Ovary (tissue), 3 donors: ENCODE measurements at regions not wholly inside any gene's neighbourhood (a gene's known extent, or its start where the extent isn't known, plus 50 kb on each side); places are given as distances from the start of the nearest gene placed in this dataset.

Experiments
- CTCF ChIP-seq, 3 donors: fragments of 450-650 bp in 2 of 3; fragments of 200-600 bp in 1 of 3; IDR thresholded peaks; one replicate each; pipeline versions ENCODE4 v1.5.1 to v1.8.0; 2016 to 2022; ENCODE audit warnings: antibody characterized with exemption in 3 of 3, mild to moderate bottlenecking in 1 of 3
- EP300 ChIP-seq: sonication (generic); formaldehyde crosslinking; IDR thresholded peaks from one replicate; pipeline ENCODE4 v1.6.1; 2017; ENCODE audit warnings: antibody characterized with exemption
- POLR2A ChIP-seq: fragments of 450-650 bp; IDR thresholded peaks from one replicate; pipeline ENCODE4 v1.6.1; 2017; ENCODE audit warnings: antibody characterized with exemption, mild to moderate bottlenecking, moderate library complexity
- donor health status: DM: no; HTN: no; CAD: no.

GRCh38 chr2:150806336-150806735 is 318.9 kb upstream of the RND3 start:
- TF ChIP-seq POLR2A (no peak), CTCF (IDR thresholded peaks at IDR 0.05) (no peak), EP300 (no peak)
